ENCODE measurements at regions not wholly inside any gene's neighbourhood (a gene's known extent, or its start where the extent isn't known, plus 50 kb on each side); places are given as distances from the start of the nearest gene placed in this dataset.

- H3K4me3 Mint-ChIP-seq: no peak overlapping the region
- H3K9me2 ChIP-seq (ENCODE audit: insufficient read depth): no peaks in the 10 kb centered on the region
- H3K27ac Mint-ChIP-seq: no peak overlapping the region
- no peak overlapping the region for H3K4me3 ChIP-seq
- peaks cover 14% of the 10 kb centered on the region for H3K4me1 Mint-ChIP-seq
- H3K27me3 Mint-ChIP-seq (ENCODE audit: insufficient read depth, low read depth, poor library complexity): peaks cover 16% of the 10 kb centered on the region
- H3K4me2 ChIP-seq: no peak overlapping the region
- no peaks in the 10 kb centered on the region for H4K20me1 ChIP-seq (replicated peaks; ENCODE audit: insufficient read depth)
- no peaks in the 10 kb centered on the region for H3K4me1 ChIP-seq (ENCODE audit: insufficient read depth)
- H3F3A ChIP-seq (replicated peaks; ENCODE audit: low read depth): no peaks in the 10 kb centered on the region
- H3K27ac ChIP-seq (ENCODE audit: low read depth): no peak overlapping the region
- H3K36me3 Mint-ChIP-seq (ENCODE audit: low read depth): no peaks in the 10 kb centered on the region
- TF ChIP-seq ZNF331 (CRISPR knock-in tag; IDR thresholded peaks at IDR 0.05; ENCODE audit: low read depth) (no peak), EZH2phosphoT487 (IDR thresholded peaks at IDR 0.05; ENCODE audit: unreplicated experiment) (no peak), ETS1 (IDR thresholded peaks at IDR 0.05) (no peak), JUNB (IDR thresholded peaks at IDR 0.05; ENCODE audit: unreplicated experiment) (no peak), CTCF (conservative IDR thresholded peaks at IDR 0.05; ENCODE audit: low read depth in 2 of 2) (no peak)
- DNase-seq (ENCODE audit: low spot score) (no peak), ATAC-seq (no peak)
- H3K27me3 ChIP-seq (ENCODE audit: insufficient read depth): no peaks in the 10 kb centered on the region
- no peaks in the 10 kb centered on the region for H3K36me3 ChIP-seq (ENCODE audit: insufficient read depth)
- H3K79me2 ChIP-seq (replicated peaks; ENCODE audit: insufficient read depth): no peaks in the 10 kb centered on the region
- no peaks in the 10 kb centered on the region for H3K9me3 Mint-ChIP-seq
- H2AFZ ChIP-seq: no peak overlapping the region
Observed at GRCh38 chr20:57877995-57878394, 168.2 kb upstream of the PMEPA1 start.

- H3K9me3 Mint-ChIP-seq: no peaks in the 10 kb centered on the region
- peaks cover 12% of the 10 kb centered on the region for H3K4me1 Mint-ChIP-seq
- no peak overlapping the region for H3K4me2 ChIP-seq
- H3K27me3 Mint-ChIP-seq (ENCODE audit: insufficient read depth, low read depth, poor library complexity): peaks cover 16% of the 10 kb centered on the region
- no peaks in the 10 kb centered on the region for H4K20me1 ChIP-seq (replicated peaks; ENCODE audit: insufficient read depth)
- TF ChIP-seq ZNF462 (CRISPR knock-in tag; IDR thresholded peaks at IDR 0.05): no peak
- no peak overlapping the region for H3K27ac ChIP-seq (ENCODE audit: low read depth)
- DNase-seq (ENCODE audit: low spot score) (no peak), ATAC-seq (no peak)
- H3F3A ChIP-seq (replicated peaks; ENCODE audit: low read depth): no peaks in the 10 kb centered on the region
- H3K36me3 ChIP-seq (ENCODE audit: insufficient read depth): no peaks in the 10 kb centered on the region
- no peak overlapping the region for H3K4me3 Mint-ChIP-seq
- no peaks in the 10 kb centered on the region for H3K4me1 ChIP-seq (ENCODE audit: insufficient read depth)
- H3K27ac Mint-ChIP-seq: no peak overlapping the region
- no peaks in the 10 kb centered on the region for H3K36me3 Mint-ChIP-seq (ENCODE audit: low read depth)
- H3K79me2 ChIP-seq (replicated peaks; ENCODE audit: insufficient read depth): no peaks in the 10 kb centered on the region
- H2AFZ ChIP-seq: 0 out of 2 replicates have a peak overlapping the region, but pooled peaks have one; percentile 28
- H3K4me3 ChIP-seq: no peak overlapping the region
- H3K9me2 ChIP-seq (ENCODE audit: insufficient read depth): no peaks in the 10 kb centered on the region
- H3K27me3 ChIP-seq (ENCODE audit: insufficient read depth): no peaks in the 10 kb centered on the region
Observed at GRCh38 chr20:57877131-57877824, 167.5 kb upstream of the PMEPA1 start.
